HG03575 (cell line): ENCODE measurements at regions not wholly inside any gene's neighbourhood (a gene's known extent, or its start where the extent isn't known, plus 50 kb on each side); places are given as distances from the start of the nearest gene placed in this dataset.
"Not testable (repeated sequence)": the region's sequence is repeated elsewhere in the genome, so short reads cannot be mapped to it uniquely, and the experiment has no call there.

Source experiments
- ATAC-seq: cut with Tn5 transposase; IDR thresholded peaks from one replicate; pipeline ENCODE4 v1.9.1; 2021; ENCODE audit not compliant: unreplicated experiment, insufficient number of reproducible peaks, low FRiP score; ENCODE audit errors: extremely low read depth

- ATAC-seq, result no peak
These were observed 197.1 kb upstream of the GIMD1 start for GRCh38 chr4:106565727-106566126.

GRCh38 chr4:106563637-106564036 is 195.1 kb upstream of the GIMD1 start:
- not testable (repeated sequence) for ATAC-seq

- ATAC-seq, result no peak
These were observed 183.1 kb upstream of the GIMD1 start for GRCh38 chr4:106551724-106552123.

GRCh38 chr4:106548446-106549044 is 180.0 kb upstream of the GIMD1 start:
- ATAC-seq, result no peak

- no peak for ATAC-seq
These were observed 177.8 kb upstream of the GIMD1 start for GRCh38 chr4:106546370-106546769.

GRCh38 chr4:106542609-106543008 is 174.0 kb upstream of the GIMD1 start:
- not testable (repeated sequence) for ATAC-seq

- no peak for ATAC-seq
These were observed 172.7 kb upstream of the GIMD1 start for GRCh38 chr4:106541253-106541652.

GRCh38 chr4:106530821-106531220 is 162.2 kb upstream of the GIMD1 start:
- no peak for ATAC-seq

GRCh38 chr4:106530024-106530361 is 161.4 kb upstream of the GIMD1 start:
- ATAC-seq, result no peak

- no peak for ATAC-seq
These were observed 160.9 kb upstream of the GIMD1 start for GRCh38 chr4:106529348-106530023.

- no peak for ATAC-seq
These were observed 158.7 kb upstream of the GIMD1 start for GRCh38 chr4:106527316-106527715.

GRCh38 chr4:106525425-106525824 is 156.8 kb upstream of the GIMD1 start:
- not testable (repeated sequence) for ATAC-seq

- ATAC-seq, result not testable (repeated sequence)
These were observed 156.2 kb upstream of the GIMD1 start for GRCh38 chr4:106524772-106525171.

GRCh38 chr4:106522839-106523238 is 154.3 kb upstream of the GIMD1 start:
- ATAC-seq, result no peak

GRCh38 chr4:106512706-106513105 is 144.1 kb upstream of the GIMD1 start:
- ATAC-seq, result no peak

- ATAC-seq, result no peak
These were observed 138.9 kb upstream of the GIMD1 start for GRCh38 chr4:106507440-106507839.

- ATAC-seq, result no peak
These were observed 134.8 kb upstream of the GIMD1 start for GRCh38 chr4:106503116-106504050.

- ATAC-seq, result peak; percentile 47
These were observed 133.6 kb upstream of the GIMD1 start for GRCh38 chr4:106502106-106502699.

- no peak for ATAC-seq
These were observed 128.7 kb upstream of the GIMD1 start for GRCh38 chr4:106497271-106497670.

GRCh38 chr4:106496061-106496460 is 127.5 kb upstream of the GIMD1 start:
- no peak for ATAC-seq
